ENCODE measurements at regions not wholly inside any gene's neighbourhood (a gene's known extent, or its start where the extent isn't known, plus 50 kb on each side); places are given as distances from the start of the nearest gene placed in this dataset.

GRCh38 chr5:123856766-123857165 is 344.8 kb downstream of the CSNK1G3 start:
- no peaks in the 10 kb centered on the region for H3K27me3 ChIP-seq (ENCODE audit: control insufficient read depth, extremely low read depth, insufficient read depth, low read length)
- H4K20me1 ChIP-seq (ENCODE audit: control insufficient read depth, extremely low read depth, insufficient read depth, low read length) = no peaks in the 10 kb centered on the region
- H3K79me2 ChIP-seq (ENCODE audit: control insufficient read depth, insufficient read depth, low read length) = no peaks in the 10 kb centered on the region
- H3K4me1 ChIP-seq (ENCODE audit: control insufficient read depth, extremely low read depth, insufficient read depth, low read length) = no peaks in the 10 kb centered on the region
- no peak overlapping the region for H3K4me3 ChIP-seq (ENCODE audit: control insufficient read depth in 2 of 3, extremely low read depth in 1 of 3, insufficient read depth in 2 of 3, low read depth in 1 of 3, low read length in 3 of 3)
- H3K9ac ChIP-seq (ENCODE audit: control insufficient read depth, extremely low read depth, insufficient read depth, low read length) = no peak overlapping the region
- H2AFZ ChIP-seq (ENCODE audit: control insufficient read depth, low read length) = no peak overlapping the region
- no peaks in the 10 kb centered on the region for H3K36me3 ChIP-seq (ENCODE audit: control insufficient read depth in 2 of 2, extremely low read depth in 1 of 2, insufficient read depth in 2 of 2, low read length in 2 of 2)
- dilution Hi-C loops (cut with MboI; ENCODE audit: extremely low pct_ligation_motif_present, low sequenced_read_pairs) = no loop called here
- TF ChIP-seq CTCF (optimal IDR thresholded peaks at IDR 0.05 in 1 of 3, IDR thresholded peaks at IDR 0.05 in 1 of 3, conservative IDR thresholded peaks at IDR 0.05 in 1 of 3; ENCODE audit: extremely low read depth in 1 of 3, insufficient read depth in 2 of 3, low read length in 3 of 3) (no peak), EZH2 (IDR thresholded peaks at IDR 0.05; ENCODE audit: low read length) (no peak)
- H3K27ac ChIP-seq (ENCODE audit: control insufficient read depth, insufficient read depth, low read length) = no peak overlapping the region
- H3K4me2 ChIP-seq (ENCODE audit: control insufficient read depth, extremely low read depth, insufficient read depth, low read depth, low read length) = no peak overlapping the region
- no peaks in the 10 kb centered on the region for H3K9me1 ChIP-seq (ENCODE audit: control insufficient read depth, extremely low read depth, insufficient read depth, low read length)
- DNase-seq (ENCODE audit: low read depth, low spot score) (no peak), FAIRE-seq (no peak)
- H3K9me3 ChIP-seq (ENCODE audit: control insufficient read depth, low read depth, low read length) = no peaks in the 10 kb centered on the region

GRCh38 chr5:123855609-123856008 is 343.6 kb downstream of the CSNK1G3 start:
- H3K27me3 ChIP-seq (ENCODE audit: control insufficient read depth, extremely low read depth, insufficient read depth, low read length) = no peaks in the 10 kb centered on the region
- no peaks in the 10 kb centered on the region for H3K4me1 ChIP-seq (ENCODE audit: control insufficient read depth, extremely low read depth, insufficient read depth, low read length)
- no peak overlapping the region for H3K4me3 ChIP-seq (ENCODE audit: control insufficient read depth in 2 of 3, extremely low read depth in 1 of 3, insufficient read depth in 2 of 3, low read depth in 1 of 3, low read length in 3 of 3)
- no peaks in the 10 kb centered on the region for H3K36me3 ChIP-seq (ENCODE audit: control insufficient read depth in 2 of 2, extremely low read depth in 1 of 2, insufficient read depth in 2 of 2, low read length in 2 of 2)
- no peak overlapping the region for H3K9ac ChIP-seq (ENCODE audit: control insufficient read depth, extremely low read depth, insufficient read depth, low read length)
- DNase-seq (ENCODE audit: low read depth, low spot score) (no peak), FAIRE-seq (no peak)
- H3K9me3 ChIP-seq (ENCODE audit: control insufficient read depth, low read depth, low read length) = no peaks in the 10 kb centered on the region
- no peak overlapping the region for H3K27ac ChIP-seq (ENCODE audit: control insufficient read depth, insufficient read depth, low read length)
- TF ChIP-seq CTCF (optimal IDR thresholded peaks at IDR 0.05 in 1 of 3, IDR thresholded peaks at IDR 0.05 in 1 of 3, conservative IDR thresholded peaks at IDR 0.05 in 1 of 3; ENCODE audit: extremely low read depth in 1 of 3, insufficient read depth in 2 of 3, low read length in 3 of 3) = no peak
- TF ChIP-seq EZH2 (IDR thresholded peaks at IDR 0.05; ENCODE audit: low read length) = no peak
- H3K79me2 ChIP-seq (ENCODE audit: control insufficient read depth, insufficient read depth, low read length) = no peaks in the 10 kb centered on the region
- H3K9me1 ChIP-seq (ENCODE audit: control insufficient read depth, extremely low read depth, insufficient read depth, low read length) = no peaks in the 10 kb centered on the region
- no peak overlapping the region for H3K4me2 ChIP-seq (ENCODE audit: control insufficient read depth, extremely low read depth, insufficient read depth, low read depth, low read length)
- dilution Hi-C loops (cut with MboI; ENCODE audit: extremely low pct_ligation_motif_present, low sequenced_read_pairs) = no loop called here
- no peak overlapping the region for H2AFZ ChIP-seq (ENCODE audit: control insufficient read depth, low read length)
- no peaks in the 10 kb centered on the region for H4K20me1 ChIP-seq (ENCODE audit: control insufficient read depth, extremely low read depth, insufficient read depth, low read length)

All from keratinocyte (primary cell).